Esophagus (tissue), 2 donors: ENCODE measurements at regions not wholly inside any gene's neighbourhood (a gene's known extent, or its start where the extent isn't known, plus 50 kb on each side); places are given as distances from the start of the nearest gene placed in this dataset.

Experiments used
- H3K27ac ChIP-seq, 2 donors: one replicate each; pipeline ENCODE4 v1.5.1; 2013; ENCODE audit warnings: low read depth in 2 of 2, mild to moderate bottlenecking in 2 of 2, inconsistent platforms in 1 of 2, low read length in 1 of 2, moderate library complexity in 1 of 2
- H3K27me3 ChIP-seq, 2 donors: one replicate each; pipeline ENCODE4 v1.6.1; 2013; ENCODE audit warnings: low read length in 2 of 2, control low read depth in 1 of 2, mild to moderate bottlenecking in 1 of 2; ENCODE audit not compliant: insufficient read depth in 2 of 2, control insufficient read depth in 1 of 2
- H3K36me3 ChIP-seq, 2 donors: one replicate each; pipeline ENCODE4 v1.6.1; 2013; ENCODE audit warnings: low read length in 1 of 2; ENCODE audit not compliant: control insufficient read depth in 2 of 2, insufficient read depth in 2 of 2
- H3K4me1 ChIP-seq, 2 donors: one replicate each; pipeline ENCODE4 v1.6.1; 2013; ENCODE audit warnings: low read length in 1 of 2; ENCODE audit not compliant: control insufficient read depth in 2 of 2, insufficient read depth in 2 of 2
- H3K4me3 ChIP-seq, 2 donors: one replicate each; pipeline ENCODE4 v1.5.1; 2013; ENCODE audit warnings: low read length in 2 of 2, mild to moderate bottlenecking in 2 of 2, low read depth in 1 of 2, moderate library complexity in 1 of 2
- H3K9me3 ChIP-seq, 2 donors: one replicate each; pipeline ENCODE4 v1.6.1; 2013; ENCODE audit warnings: mild to moderate bottlenecking in 2 of 2, low read depth in 1 of 2, low read length in 1 of 2, moderate library complexity in 1 of 2; ENCODE audit not compliant: control insufficient read depth in 2 of 2, insufficient read depth in 1 of 2
- WGBS, 2 donors: extraction: QIAGEN DNeasy Blood & Tissue Kit; methylation state at CpG; one replicate each; pipeline ENCODE4 v1.1.7; 2013; 5-methylcytosine and 5-hydroxymethylcytosine counted together
- donor health status: healthy with polysubstance abuse.
- donor health status: Bipolar disorder and iron deficiency.

GRCh38 chr4:144356941-144357381, 216.4 kb upstream of the GYPA start:
- no peak overlapping the region for H3K4me3 ChIP-seq
- no peaks in the 10 kb centered on the region for H3K4me1 ChIP-seq
- 67 to 76% methylated on average over 9 of the region's 9 CpGs for WGBS, 2 donors
- H3K27ac ChIP-seq = no peak overlapping the region
- H3K36me3 ChIP-seq = no peaks in the 10 kb centered on the region
- no peaks in the 10 kb centered on the region for H3K9me3 ChIP-seq
- no peaks in the 10 kb centered on the region for H3K27me3 ChIP-seq

- no peaks in the 10 kb centered on the region for H3K27me3 ChIP-seq
- H3K27ac ChIP-seq = no peak overlapping the region
- H3K36me3 ChIP-seq = no peaks in the 10 kb centered on the region
- H3K9me3 ChIP-seq = no peaks in the 10 kb centered on the region
- H3K4me1 ChIP-seq = no peaks in the 10 kb centered on the region
- no peak overlapping the region for H3K4me3 ChIP-seq
- WGBS, 2 donors = 57 to 65% methylated on average over 3 of the region's 3 CpGs
Observed at GRCh38 chr4:144357975-144358374, 217.5 kb upstream of the GYPA start.

DNA sequence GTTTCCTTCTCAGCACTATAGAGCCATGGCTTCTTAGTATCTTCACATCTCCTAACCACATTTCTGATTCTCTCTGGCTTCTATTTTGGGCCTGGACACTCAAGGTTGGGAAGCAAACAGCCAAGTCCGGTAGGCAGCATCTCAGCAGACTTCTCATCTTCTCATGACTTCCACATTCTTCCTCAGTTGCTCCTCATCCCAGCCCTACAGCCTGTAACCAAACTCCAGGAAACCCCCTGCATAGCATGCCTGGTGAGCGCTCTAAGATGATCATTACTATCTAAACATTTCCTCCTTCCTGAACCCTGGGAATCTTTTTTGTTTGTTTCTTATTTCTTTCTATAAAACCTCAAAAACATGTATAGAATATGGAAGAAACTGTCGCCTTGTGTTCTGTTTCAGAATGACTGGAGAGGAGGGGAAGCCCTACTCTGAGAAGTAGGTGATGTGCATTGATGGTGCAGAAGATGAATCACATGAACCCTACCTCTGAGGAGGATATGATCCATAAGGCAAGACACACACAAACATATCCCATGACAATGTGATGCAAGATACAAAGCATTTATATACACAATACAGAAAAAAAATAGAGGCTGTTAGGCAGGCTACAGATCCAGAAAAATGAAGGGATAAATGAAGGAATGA, 219.8 kb upstream of the GYPA start:
- Histone ChIP-seq H3K36me3 (no peaks in the 10 kb centered on the region), H3K27ac (no peak overlapping the region), H3K9me3 (no peaks in the 10 kb centered on the region), H3K4me1 (no peaks in the 10 kb centered on the region), H3K27me3 (no peaks in the 10 kb centered on the region), H3K4me3 (no peak overlapping the region)
- 86 to 87% methylated on average over 3 of the region's 3 CpGs for WGBS, 2 donors

GRCh38 chr4:144362366-144362765, 221.8 kb upstream of the GYPA start:
- Histone ChIP-seq H3K4me1 (no peaks in the 10 kb centered on the region), H3K9me3 (no peaks in the 10 kb centered on the region), H3K27ac (no peak overlapping the region), H3K27me3 (no peaks in the 10 kb centered on the region), H3K36me3 (no peaks in the 10 kb centered on the region), H3K4me3 (no peak overlapping the region)

- 76 to 90% methylated on average over 1 of the region's 1 CpG for WGBS, 2 donors
- H3K4me3 ChIP-seq = no peak overlapping the region
- no peaks in the 10 kb centered on the region for H3K4me1 ChIP-seq
- H3K9me3 ChIP-seq = no peaks in the 10 kb centered on the region
- H3K36me3 ChIP-seq = no peaks in the 10 kb centered on the region
- H3K27me3 ChIP-seq = no peaks in the 10 kb centered on the region
- no peak overlapping the region for H3K27ac ChIP-seq
Observed at GRCh38 chr4:144363890-144364289, 223.4 kb upstream of the GYPA start.

GRCh38 chr4:144366425-144366824, 225.9 kb upstream of the GYPA start:
- H3K27me3 ChIP-seq = no peaks in the 10 kb centered on the region
- H3K4me3 ChIP-seq = no peak overlapping the region
- H3K27ac ChIP-seq = no peak overlapping the region
- H3K9me3 ChIP-seq = no peaks in the 10 kb centered on the region
- H3K36me3 ChIP-seq = no peaks in the 10 kb centered on the region
- WGBS, 2 donors = 65 to 80% methylated on average over 1 of the region's 1 CpG
- no peaks in the 10 kb centered on the region for H3K4me1 ChIP-seq

GRCh38 chr4:144371485-144371884, 231.0 kb upstream of the GYPA start:
- Histone ChIP-seq H3K4me1 (no peaks in the 10 kb centered on the region), H3K27ac (no peak overlapping the region), H3K36me3 (no peaks in the 10 kb centered on the region), H3K27me3 (no peaks in the 10 kb centered on the region), H3K4me3 (no peak overlapping the region), H3K9me3 (no peaks in the 10 kb centered on the region)

DNA sequence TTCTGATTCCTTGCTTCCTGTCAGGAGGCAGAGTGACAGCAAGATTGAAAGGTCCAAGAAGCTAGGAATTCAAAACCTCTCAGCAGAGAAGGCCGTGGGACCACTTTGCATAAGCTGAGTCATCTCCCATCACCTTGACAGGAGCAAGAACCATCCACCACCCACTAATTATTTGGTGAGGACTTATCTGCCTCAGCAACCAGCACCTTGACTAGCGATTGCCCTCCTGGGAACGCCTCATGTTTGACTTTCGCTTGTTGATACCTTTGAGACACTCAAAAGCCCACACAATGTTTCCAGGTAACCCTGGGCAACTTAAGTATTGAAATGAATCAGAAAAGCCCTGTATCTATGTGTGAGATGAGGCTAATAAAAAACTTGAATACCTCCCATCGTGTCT, 233.5 kb upstream of the GYPA start:
- H3K4me3 ChIP-seq = no peak overlapping the region
- H3K9me3 ChIP-seq = no peaks in the 10 kb centered on the region
- H3K27ac ChIP-seq = no peak overlapping the region
- H3K4me1 ChIP-seq = no peaks in the 10 kb centered on the region
- no peaks in the 10 kb centered on the region for H3K27me3 ChIP-seq
- WGBS, 2 donors = 53 to 63% methylated on average over 5 of the region's 5 CpGs
- no peaks in the 10 kb centered on the region for H3K36me3 ChIP-seq

- Histone ChIP-seq H3K36me3 (no peaks in the 10 kb centered on the region), H3K4me3 (no peak overlapping the region), H3K27ac (no peak overlapping the region), H3K27me3 (no peaks in the 10 kb centered on the region), H3K9me3 (no peaks in the 10 kb centered on the region), H3K4me1 (no peaks in the 10 kb centered on the region)
- WGBS, 2 donors = 58 to 60% methylated on average over 2 of the region's 2 CpGs
Observed at GRCh38 chr4:144376866-144377265, 236.3 kb upstream of the GYPA start.

- H3K4me1 ChIP-seq = no peaks in the 10 kb centered on the region
- peaks cover 0 to 2% of the 10 kb centered on the region in 2 donors for H3K9me3 ChIP-seq
- WGBS, 2 donors = 69 to 71% methylated on average over 1 of the region's 1 CpG
Observed at GRCh38 chr4:144384408-144384807, 243.9 kb upstream of the GYPA start.

More at GRCh38 chr4:144384408-144384807, 243.9 kb upstream of the GYPA start:
- no peaks in the 10 kb centered on the region for H3K27me3 ChIP-seq
- no peak overlapping the region for H3K4me3 ChIP-seq
- H3K36me3 ChIP-seq = no peaks in the 10 kb centered on the region
- H3K27ac ChIP-seq = no peak overlapping the region
